ENCODE measurements at regions not wholly inside any gene's neighbourhood (a gene's known extent, or its start where the extent isn't known, plus 50 kb on each side); places are given as distances from the start of the nearest gene placed in this dataset.

- no peak for TF ChIP-seq CTCF (IDR thresholded peaks at IDR 0.05)
- TF ChIP-seq POLR2A (IDR thresholded peaks at IDR 0.05), result no peak
- TF ChIP-seq EP300 (IDR thresholded peaks at IDR 0.05; ENCODE audit: low read depth), result no peak
- no peak for TF ChIP-seq POLR2AphosphoS5 (IDR thresholded peaks at IDR 0.05)
Measured at GRCh38 chr16:6636457-6636856, 696.2 kb upstream of the RBFOX1 start.

Data from transverse colon (tissue), 4 donors.